GM23248 (cell line): ENCODE measurements at regions not wholly inside any gene's neighbourhood (a gene's known extent, or its start where the extent isn't known, plus 50 kb on each side); places are given as distances from the start of the nearest gene placed in this dataset.

Source experiments
- DNase-seq: peaks from one replicate; pipeline ENCODE4 v3.0.0-alpha.2; 2015
- H2AFZ ChIP-seq: fragments of 200-600 bp; sonication (generic); 2 replicates; pipeline ENCODE4 v1.6.1; 2016; ENCODE audit warnings: antibody characterized with exemption
- H3F3A ChIP-seq: fragments of 200-600 bp; sonication (generic); 2 replicates; pipeline ENCODE4 v1.6.1; 2016; ENCODE audit warnings: mild to moderate bottlenecking, antibody characterized with exemption, mixed run types; ENCODE audit not compliant: insufficient read depth
- H3K27ac ChIP-seq: fragments of 200-600 bp; sonication (generic); 2 replicates; pipeline ENCODE4 v1.5.1; 2016; ENCODE audit warnings: mild to moderate bottlenecking
- H3K27me3 ChIP-seq: fragments of 200-600 bp; sonication (generic); replicated peaks from 2 replicates; pipeline ENCODE4 v1.6.1; 2016; ENCODE audit warnings: mild to moderate bottlenecking; ENCODE audit not compliant: insufficient read depth
- H3K36me3 ChIP-seq: fragments of 200-600 bp; sonication (generic); 2 replicates; pipeline ENCODE4 v1.6.1; 2016; ENCODE audit warnings: low read depth, mild to moderate bottlenecking
- H3K4me1 ChIP-seq: fragments of 200-600 bp; sonication (generic); 2 replicates; pipeline ENCODE4 v1.6.1; 2016; ENCODE audit warnings: mild to moderate bottlenecking; ENCODE audit not compliant: insufficient read depth
- H3K4me2 ChIP-seq: fragments of 200-600 bp; sonication (generic); one replicate; pipeline ENCODE4 v1.6.1; 2016; ENCODE audit warnings: mild to moderate bottlenecking; ENCODE audit not compliant: unreplicated experiment
- H3K4me3 ChIP-seq: fragments of 200-600 bp; sonication (generic); 2 replicates; pipeline ENCODE4 v1.5.1; 2016; ENCODE audit warnings: mild to moderate bottlenecking
- H3K79me2 ChIP-seq: fragments of 200-600 bp; sonication (generic); 2 replicates; pipeline ENCODE4 v1.6.1; 2016; ENCODE audit warnings: mild to moderate bottlenecking; ENCODE audit not compliant: insufficient read depth
- H3K9ac ChIP-seq: fragments of 200-600 bp; sonication (generic); 2 replicates; pipeline ENCODE4 v1.6.1; 2016; ENCODE audit warnings: mild to moderate bottlenecking
- H3K9me2 ChIP-seq: fragments of 200-600 bp; sonication (generic); 2 replicates; pipeline ENCODE4 v1.6.1; 2016; ENCODE audit warnings: mixed run types, mild to moderate bottlenecking, moderate library complexity; ENCODE audit not compliant: insufficient read depth
- H3K9me3 ChIP-seq: fragments of 200-600 bp; sonication (generic); one replicate; pipeline ENCODE4 v1.6.1; 2017; ENCODE audit warnings: low read depth
- H4K20me1 ChIP-seq: fragments of 200-600 bp; sonication (generic); 2 replicates; pipeline ENCODE4 v1.6.0; 2016; ENCODE audit not compliant: insufficient read depth
- EZH2 ChIP-seq: fragments of 200-600 bp; sonication (generic); IDR thresholded peaks from 2 replicates; pipeline ENCODE4 v1.6.1; 2018; ENCODE audit warnings: antibody characterized with exemption, mild to moderate bottlenecking; ENCODE audit not compliant: insufficient read depth, poor library complexity, severe bottlenecking
- EZH2phosphoT487 ChIP-seq: fragments of 200-600 bp; sonication (generic); IDR thresholded peaks from 2 replicates; pipeline ENCODE4 v1.6.1; 2018; ENCODE audit warnings: antibody characterized with exemption, moderate library complexity, mild to moderate bottlenecking, low read depth; ENCODE audit not compliant: insufficient read depth
- WGBS, 2 experiments: methylation state at CpG; one replicate each; pipeline ENCODE4 v1.1.6; 2015 to 2017; ENCODE audit warnings: low lambda C conversion rate in 2 of 2, low coverage in 1 of 2; ENCODE audit errors: missing lambda C conversion rate in 2 of 2; 5-methylcytosine and 5-hydroxymethylcytosine counted together
- in situ Hi-C: fragments of 300-500 bp; cut with MboI; formaldehyde crosslinking; loops from 2 replicates; pipeline ENCODE4 v1.15.0; 2020

- no peak overlapping the region for H3K9ac ChIP-seq
- H3K4me2 ChIP-seq = no peak overlapping the region
- no peaks in the 10 kb centered on the region for H3K9me2 ChIP-seq
- no peak for TF ChIP-seq EZH2phosphoT487
- WGBS, 2 experiments = 30% methylated on average over 3 of the region's 3 CpGs
- H3K4me3 ChIP-seq = no peak overlapping the region
- H3K27me3 ChIP-seq = no peaks in the 10 kb centered on the region
- no peaks in the 10 kb centered on the region for H3K36me3 ChIP-seq
- H3K79me2 ChIP-seq = no peaks in the 10 kb centered on the region
- H4K20me1 ChIP-seq = no peaks in the 10 kb centered on the region
- no peaks in the 10 kb centered on the region for H3K9me3 ChIP-seq
- in situ Hi-C loops = no loop called here
- no peaks in the 10 kb centered on the region for H3F3A ChIP-seq
- no peak overlapping the region for H2AFZ ChIP-seq
- no peak overlapping the region for H3K27ac ChIP-seq
- peak; percentile 52 for DNase-seq
- no peaks in the 10 kb centered on the region for H3K4me1 ChIP-seq
Measured at GRCh38 chr3:28651159-28651558, 302.5 kb upstream of the AZI2 start.

- no peak overlapping the region for H3K4me3 ChIP-seq
- H3K27ac ChIP-seq = no peak overlapping the region
- no peaks in the 10 kb centered on the region for H3K9me2 ChIP-seq
- in situ Hi-C loops = no loop called here
- no peak overlapping the region for H3K9ac ChIP-seq
- no peaks in the 10 kb centered on the region for H3K79me2 ChIP-seq
- no peak overlapping the region for H3K4me2 ChIP-seq
- no peak for TF ChIP-seq EZH2
- no peak for TF ChIP-seq EZH2phosphoT487
- H3K36me3 ChIP-seq = no peaks in the 10 kb centered on the region
- H3K4me1 ChIP-seq = no peaks in the 10 kb centered on the region
- no peak for DNase-seq
- no peaks in the 10 kb centered on the region for H3K9me3 ChIP-seq
- WGBS, 2 experiments = 85 to 86% methylated on average over 5 of the region's 5 CpGs
- H3K27me3 ChIP-seq = no peaks in the 10 kb centered on the region; the same call in 1 of the 2 replicates
- H4K20me1 ChIP-seq = no peaks in the 10 kb centered on the region
- no peaks in the 10 kb centered on the region for H3F3A ChIP-seq
- no peak overlapping the region for H2AFZ ChIP-seq
Measured at GRCh38 chr3:28664123-28664522, 315.5 kb upstream of the AZI2 start.

GRCh38 chr3:28667646-28668621 is 319.3 kb upstream of the AZI2 start:
- peak; percentile 68 for DNase-seq
- Histone ChIP-seq H3K4me1 (no peaks in the 10 kb centered on the region), H3K4me2 (no peak overlapping the region), H3F3A (no peaks in the 10 kb centered on the region), H3K79me2 (no peaks in the 10 kb centered on the region), H4K20me1 (no peaks in the 10 kb centered on the region), H2AFZ (no peak overlapping the region), H3K27ac (no peak overlapping the region), H3K4me3 (no peak overlapping the region), H3K27me3 (no peaks in the 10 kb centered on the region), H3K9me2 (no peaks in the 10 kb centered on the region), H3K36me3 (no peaks in the 10 kb centered on the region), H3K9ac (no peak overlapping the region), H3K9me3 (no peaks in the 10 kb centered on the region)
- in situ Hi-C loops = no loop called here
- 31 to 35% methylated on average over 5 of the region's 5 CpGs for WGBS, 2 experiments
- TF ChIP-seq EZH2phosphoT487 (no peak), EZH2 (no peak)

- WGBS, 2 experiments = 67 to 68% methylated on average over 2 of the region's 2 CpGs
- no peak overlapping the region for H3K4me3 ChIP-seq
- no peak for TF ChIP-seq EZH2phosphoT487
- no peak for TF ChIP-seq EZH2
- no peaks in the 10 kb centered on the region for H3K9me2 ChIP-seq
- no peaks in the 10 kb centered on the region for H4K20me1 ChIP-seq
- H2AFZ ChIP-seq = no peak overlapping the region
- H3K27me3 ChIP-seq = no peaks in the 10 kb centered on the region
- H3K36me3 ChIP-seq = no peaks in the 10 kb centered on the region
- H3K79me2 ChIP-seq = no peaks in the 10 kb centered on the region
- H3K9me3 ChIP-seq = no peaks in the 10 kb centered on the region
- no peaks in the 10 kb centered on the region for H3F3A ChIP-seq
- no peak overlapping the region for H3K27ac ChIP-seq
- in situ Hi-C loops = no loop called here
- H3K9ac ChIP-seq = no peak overlapping the region
- DNase-seq = no peak
- no peaks in the 10 kb centered on the region for H3K4me1 ChIP-seq
- no peak overlapping the region for H3K4me2 ChIP-seq
Measured at GRCh38 chr3:28669870-28670269, 321.2 kb upstream of the AZI2 start.
